Kidney epithelial cell (primary cell): ENCODE measurements at regions not wholly inside any gene's neighbourhood (a gene's known extent, or its start where the extent isn't known, plus 50 kb on each side); places are given as distances from the start of the nearest gene placed in this dataset.

Experiments used
- DNase-seq: peaks from one replicate; pipeline ENCODE4 v3.0.0-alpha.2; 2010; ENCODE audit warnings: low read depth
- H3K27me3 ChIP-seq: 2 replicates; pipeline ENCODE4 v1.6.0; 2011; ENCODE audit warnings: low read length; ENCODE audit not compliant: control insufficient read depth, insufficient read depth
- H3K36me3 ChIP-seq: 2 replicates; pipeline ENCODE4 v1.5.1; 2011; ENCODE audit warnings: low read length; ENCODE audit not compliant: control insufficient read depth, insufficient read depth
- H3K4me3 ChIP-seq: 2 replicates; pipeline ENCODE4 v1.5.1; 2011; ENCODE audit warnings: low read depth, mild to moderate bottlenecking, control low read depth, low read length
- CTCF ChIP-seq: IDR thresholded peaks from 2 replicates; pipeline ENCODE4 v1.5.1; 2011; ENCODE audit warnings: mild to moderate bottlenecking, moderate library complexity, low read length, control low read depth, inconsistent platforms; ENCODE audit not compliant: insufficient read depth, poor library complexity, severe bottlenecking

DNA sequence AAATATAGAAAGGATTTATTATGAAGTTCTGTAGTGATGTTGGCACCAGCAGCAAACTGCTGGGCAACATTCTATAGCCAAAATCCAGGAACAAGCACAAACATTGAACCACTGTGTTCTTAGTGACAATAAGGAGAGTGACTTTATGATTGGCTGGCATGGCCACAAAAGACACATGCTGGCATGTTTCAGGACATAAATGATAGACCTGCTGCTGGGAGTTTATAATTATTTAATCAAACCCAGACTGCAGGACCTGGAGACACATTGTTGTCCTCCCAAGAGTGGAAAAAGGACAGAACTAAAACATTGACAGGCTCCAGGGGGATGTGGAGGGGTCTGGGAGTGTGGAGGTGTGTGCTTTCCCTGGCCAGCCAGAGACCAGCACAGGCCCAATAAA is 255.3 kb upstream of the LRTM1 start:
- TF ChIP-seq CTCF, result no peak
- Histone ChIP-seq H3K4me3 (no peak overlapping the region), H3K27me3 (no peaks in the 10 kb centered on the region), H3K36me3 (no peaks in the 10 kb centered on the region)
- no peak for DNase-seq

DNA sequence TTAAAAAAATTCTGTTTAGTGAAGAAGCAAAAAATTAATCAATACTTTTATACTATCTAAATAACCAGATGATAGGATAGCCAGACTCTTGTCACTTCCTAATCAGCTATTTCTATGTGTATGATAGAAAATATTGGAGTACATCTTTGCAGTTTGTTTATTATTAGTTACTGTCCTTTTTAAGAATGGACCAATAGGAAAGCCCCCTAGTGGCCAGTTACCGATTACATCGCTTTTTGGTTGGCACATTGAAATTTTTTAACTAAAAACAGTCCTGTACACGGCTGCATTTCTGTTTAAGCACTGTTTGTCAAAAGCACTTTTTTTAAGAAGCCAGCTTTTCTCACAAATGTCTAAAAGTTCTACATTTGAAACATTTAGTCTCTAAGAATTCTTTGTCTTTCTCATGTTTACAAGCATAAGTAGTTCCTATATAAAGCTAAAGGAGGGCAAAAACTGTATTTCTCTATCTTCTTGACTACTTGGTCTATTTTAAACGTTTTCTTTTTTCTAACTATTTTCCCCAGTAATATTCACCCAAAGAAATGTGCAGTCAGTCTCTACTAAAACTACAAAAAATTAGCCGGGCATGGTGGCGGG is 253.2 kb upstream of the LRTM1 start:
- TF ChIP-seq CTCF, result peak; percentile 79
- no peak for DNase-seq
- Histone ChIP-seq H3K4me3 (no peak overlapping the region), H3K36me3 (no peaks in the 10 kb centered on the region), H3K27me3 (no peaks in the 10 kb centered on the region)

GRCh38 chr3:55180161-55180560 is 252.3 kb upstream of the LRTM1 start:
- Histone ChIP-seq H3K4me3 (no peak overlapping the region), H3K27me3 (no peaks in the 10 kb centered on the region), H3K36me3 (no peaks in the 10 kb centered on the region)
- no peak for DNase-seq
- no peak for TF ChIP-seq CTCF

DNA sequence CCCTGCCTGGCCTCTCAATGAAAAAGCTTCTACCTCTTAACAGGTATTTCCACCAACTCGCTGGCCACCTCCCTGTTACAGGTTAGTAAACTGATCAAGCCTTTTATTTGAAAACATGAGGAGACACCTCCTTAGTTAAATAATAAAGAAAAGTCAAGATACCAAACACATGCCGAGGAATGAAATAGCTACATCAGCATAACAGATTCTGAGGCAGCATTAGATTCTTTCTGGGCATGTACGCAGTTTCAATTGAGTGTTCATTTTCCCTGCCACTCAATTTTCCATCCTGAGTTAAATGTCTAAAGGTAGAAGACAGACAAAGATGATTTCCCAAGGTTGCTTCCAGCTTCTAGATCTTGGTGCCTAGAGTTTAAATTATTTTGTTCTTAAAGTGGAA is 250.5 kb upstream of the LRTM1 start:
- Histone ChIP-seq H3K36me3 (no peaks in the 10 kb centered on the region), H3K4me3 (no peak overlapping the region), H3K27me3 (no peaks in the 10 kb centered on the region)
- no peak for TF ChIP-seq CTCF
- DNase-seq, result no peak

DNA sequence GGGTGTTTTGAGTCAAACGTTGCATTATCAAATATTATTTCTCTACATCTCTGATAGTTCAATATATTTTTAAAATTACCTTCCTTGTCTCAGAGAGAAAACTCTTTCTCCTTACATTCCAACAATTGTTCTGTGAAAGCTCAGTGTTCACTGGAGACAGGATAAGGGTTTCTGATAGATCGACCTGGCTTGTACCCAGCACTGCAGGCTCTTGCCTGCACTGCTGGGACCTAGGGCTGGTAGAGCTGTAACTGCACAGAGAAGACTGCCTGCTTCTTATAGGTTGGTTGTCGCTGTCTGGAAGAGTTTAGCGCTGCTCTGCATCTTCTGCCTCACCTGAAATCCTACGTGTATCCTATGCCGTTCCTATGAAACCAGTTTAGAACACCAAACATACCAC is 249.9 kb upstream of the LRTM1 start:
- no peak for TF ChIP-seq CTCF
- no peak overlapping the region for H3K4me3 ChIP-seq
- H3K27me3 ChIP-seq, result no peaks in the 10 kb centered on the region
- DNase-seq, result no peak
- no peaks in the 10 kb centered on the region for H3K36me3 ChIP-seq

- no peak for DNase-seq
- H3K27me3 ChIP-seq, result no peaks in the 10 kb centered on the region
- TF ChIP-seq CTCF, result no peak
- no peaks in the 10 kb centered on the region for H3K36me3 ChIP-seq
- no peak overlapping the region for H3K4me3 ChIP-seq
Observed at GRCh38 chr3:55175423-55175822, 247.6 kb upstream of the LRTM1 start.
